Karpas-422 (cell line): ENCODE measurements at regions not wholly inside any gene's neighbourhood (a gene's known extent, or its start where the extent isn't known, plus 50 kb on each side); places are given as distances from the start of the nearest gene placed in this dataset.

ENCODE experiments used
- DNase-seq: peaks from one replicate; pipeline ENCODE4 v3.0.0-alpha.2; 2015
- H2AFZ ChIP-seq: fragments of 200-600 bp; sonication (generic); 2 replicates; pipeline ENCODE4 v1.6.1; 2014; ENCODE audit warnings: antibody characterized with exemption, low read length, mixed read lengths
- H3K27ac ChIP-seq: fragments of 200-600 bp; sonication (generic); 2 replicates; pipeline ENCODE4 v1.5.1; 2014; ENCODE audit warnings: mild to moderate bottlenecking, low read length, moderate library complexity
- H3K27me3 ChIP-seq: fragments of 200-600 bp; sonication (generic); 2 replicates; pipeline ENCODE4 v1.6.1; 2014; ENCODE audit warnings: low read length, mixed read lengths
- H3K36me3 ChIP-seq: fragments of 200-600 bp; sonication (generic); 2 replicates; pipeline ENCODE4 v1.6.1; 2014; ENCODE audit warnings: low read length, mixed read lengths; ENCODE audit not compliant: insufficient read depth
- H3K4me1 ChIP-seq: fragments of 200-600 bp; sonication (generic); 2 replicates; pipeline ENCODE4 v1.6.1; 2014; ENCODE audit warnings: mild to moderate bottlenecking, low read length, mixed read lengths
- H3K4me2 ChIP-seq: fragments of 200-600 bp; sonication (generic); 2 replicates; pipeline ENCODE4 v1.6.1; 2014; ENCODE audit warnings: low read length, low read depth, mild to moderate bottlenecking; ENCODE audit not compliant: poor library complexity, severe bottlenecking
- H3K4me3 ChIP-seq: fragments of 200-600 bp; sonication (generic); 2 replicates; pipeline ENCODE4 v1.5.1; 2014; ENCODE audit warnings: mild to moderate bottlenecking, antibody characterized with exemption, low read length, mixed read lengths
- H3K79me2 ChIP-seq: fragments of 200-600 bp; sonication (generic); 2 replicates; pipeline ENCODE4 v1.6.1; 2014; ENCODE audit warnings: mild to moderate bottlenecking, low read length, mixed read lengths
- H3K9ac ChIP-seq: fragments of 200-600 bp; sonication (generic); 2 replicates; pipeline ENCODE4 v1.6.0; 2014; ENCODE audit warnings: low read length
- H3K9me2 ChIP-seq: fragments of 200-600 bp; sonication (generic), shearing (Covaris generic); replicated peaks from 2 replicates; pipeline ENCODE4 v1.6.0; 2014; ENCODE audit warnings: mild to moderate bottlenecking, low read length, moderate library complexity; ENCODE audit not compliant: insufficient read depth
- H3K9me3 ChIP-seq: fragments of 300-700, 200-600 bp; sonication (generic); 2 replicates; pipeline ENCODE4 v1.6.1; 2014; ENCODE audit warnings: low read length, mixed read lengths
- H4K20me1 ChIP-seq: fragments of 200-600 bp; sonication (generic); 2 replicates; pipeline ENCODE4 v1.6.1; 2014; ENCODE audit warnings: mild to moderate bottlenecking, antibody characterized with exemption, low read length, low read depth; ENCODE audit not compliant: insufficient read depth

DNA sequence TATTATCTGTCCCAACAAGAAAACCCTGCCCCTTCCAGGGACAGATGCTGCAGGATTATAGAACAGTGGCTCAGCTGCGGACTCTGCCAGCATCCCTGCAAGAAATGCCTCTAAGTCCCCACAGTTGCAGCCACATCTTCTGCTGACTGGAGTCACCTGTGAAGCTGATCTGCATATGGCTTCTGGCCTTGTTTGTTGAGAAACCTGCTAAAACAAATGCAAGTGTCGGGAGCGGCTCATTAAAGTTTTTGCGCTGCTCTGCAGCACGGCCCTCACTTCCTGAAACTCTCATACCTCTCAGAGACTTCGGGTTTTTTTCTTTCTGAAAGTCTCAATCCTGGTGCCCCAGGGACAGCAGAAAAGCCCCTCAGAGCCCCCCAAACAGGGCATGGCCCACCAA, 725.0 kb downstream of the UQCRFS1 start:
- no peaks in the 10 kb centered on the region for H3K27me3 ChIP-seq
- no peaks in the 10 kb centered on the region for H3K79me2 ChIP-seq
- H3K27ac ChIP-seq = no peak overlapping the region
- no peak overlapping the region for H3K4me3 ChIP-seq
- H4K20me1 ChIP-seq = no peaks in the 10 kb centered on the region
- H3K9me3 ChIP-seq = no peaks in the 10 kb centered on the region
- no peak overlapping the region for H3K4me2 ChIP-seq
- H2AFZ ChIP-seq = no peak overlapping the region
- no peaks in the 10 kb centered on the region for H3K4me1 ChIP-seq
- H3K36me3 ChIP-seq = no peaks in the 10 kb centered on the region
- no peak for DNase-seq
- H3K9ac ChIP-seq = no peak overlapping the region
- H3K9me2 ChIP-seq = no peaks in the 10 kb centered on the region

DNA sequence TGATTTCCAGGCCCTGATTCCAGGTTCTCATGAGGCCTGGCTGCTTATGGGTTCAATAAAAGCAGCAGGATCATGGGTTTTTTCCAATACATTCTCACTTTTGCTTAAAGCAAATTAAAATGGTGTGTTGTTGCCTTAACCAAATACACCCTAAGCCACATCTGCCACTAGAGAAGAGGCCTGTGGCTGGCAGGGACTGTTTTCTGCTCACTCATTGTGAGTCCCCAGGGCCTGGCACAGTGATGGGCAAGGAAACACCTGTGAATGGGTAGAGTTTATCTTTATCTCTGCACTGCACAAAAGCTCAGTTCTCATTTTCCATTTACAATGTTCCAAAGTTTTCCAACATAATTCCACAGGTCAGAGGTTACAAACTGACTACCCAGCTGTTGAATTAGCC, 726.0 kb downstream of the UQCRFS1 start:
- no peak overlapping the region for H2AFZ ChIP-seq
- H3K4me1 ChIP-seq = no peaks in the 10 kb centered on the region
- no peak overlapping the region for H3K27ac ChIP-seq
- no peaks in the 10 kb centered on the region for H3K9me2 ChIP-seq
- no peak overlapping the region for H3K9ac ChIP-seq
- no peaks in the 10 kb centered on the region for H4K20me1 ChIP-seq
- H3K9me3 ChIP-seq = no peaks in the 10 kb centered on the region
- H3K79me2 ChIP-seq = no peaks in the 10 kb centered on the region
- no peak overlapping the region for H3K4me2 ChIP-seq
- H3K27me3 ChIP-seq = no peaks in the 10 kb centered on the region
- no peak overlapping the region for H3K4me3 ChIP-seq
- no peak for DNase-seq
- H3K36me3 ChIP-seq = no peaks in the 10 kb centered on the region

DNA sequence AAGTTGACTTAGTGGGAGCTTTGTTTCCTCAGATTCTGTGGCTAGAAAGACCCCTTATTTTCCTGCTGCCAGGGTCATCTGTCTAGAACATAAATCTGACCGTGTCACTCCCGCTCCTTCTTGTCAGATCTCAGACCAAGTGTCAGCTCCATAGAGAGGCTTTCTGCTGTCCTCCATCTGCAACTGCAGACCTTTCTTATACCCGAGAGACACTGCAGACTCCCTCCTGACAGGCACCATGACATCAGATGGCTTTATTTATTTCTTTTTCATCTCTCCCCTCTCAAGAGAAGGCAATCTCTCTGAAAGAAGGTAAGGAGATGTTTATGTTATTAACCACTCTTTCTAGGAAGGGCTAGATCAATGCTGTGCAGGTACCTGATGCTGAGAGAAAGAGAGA, 726.5 kb downstream of the UQCRFS1 start:
- Histone ChIP-seq H3K9ac (no peak overlapping the region), H3K9me3 (no peaks in the 10 kb centered on the region), H3K27me3 (no peaks in the 10 kb centered on the region), H3K27ac (no peak overlapping the region), H2AFZ (no peak overlapping the region), H3K9me2 (no peaks in the 10 kb centered on the region), H4K20me1 (no peaks in the 10 kb centered on the region), H3K36me3 (no peaks in the 10 kb centered on the region), H3K4me3 (no peak overlapping the region), H3K4me2 (no peak overlapping the region), H3K79me2 (no peaks in the 10 kb centered on the region), H3K4me1 (no peaks in the 10 kb centered on the region)
- DNase-seq = no peak

DNA sequence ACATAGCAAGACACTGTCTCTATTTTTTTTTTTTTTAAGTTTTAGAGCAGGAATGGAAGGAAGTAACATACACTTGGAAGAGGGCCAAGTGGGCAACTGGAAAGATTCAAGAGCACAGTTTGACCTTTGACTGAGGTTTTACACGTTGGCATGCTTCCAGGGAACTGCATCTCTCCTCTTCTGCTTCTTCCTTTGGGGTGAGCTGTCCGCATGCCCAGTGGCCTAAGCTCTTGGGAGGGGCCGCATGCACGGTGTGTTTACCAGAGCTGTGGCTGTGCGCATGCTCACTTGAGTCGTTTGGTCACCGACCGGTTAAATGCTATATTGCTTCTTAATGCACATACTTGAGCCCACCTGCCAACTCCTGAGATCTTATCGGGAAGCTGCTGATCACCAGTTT, 727.7 kb downstream of the UQCRFS1 start:
- Histone ChIP-seq H3K9ac (no peak overlapping the region), H2AFZ (no peak overlapping the region), H3K4me2 (no peak overlapping the region), H4K20me1 (no peaks in the 10 kb centered on the region), H3K4me3 (no peak overlapping the region), H3K27ac (no peak overlapping the region), H3K79me2 (no peaks in the 10 kb centered on the region), H3K36me3 (no peaks in the 10 kb centered on the region), H3K4me1 (no peaks in the 10 kb centered on the region), H3K9me3 (no peaks in the 10 kb centered on the region), H3K9me2 (no peaks in the 10 kb centered on the region), H3K27me3 (no peaks in the 10 kb centered on the region)
- DNase-seq = no peak

DNA sequence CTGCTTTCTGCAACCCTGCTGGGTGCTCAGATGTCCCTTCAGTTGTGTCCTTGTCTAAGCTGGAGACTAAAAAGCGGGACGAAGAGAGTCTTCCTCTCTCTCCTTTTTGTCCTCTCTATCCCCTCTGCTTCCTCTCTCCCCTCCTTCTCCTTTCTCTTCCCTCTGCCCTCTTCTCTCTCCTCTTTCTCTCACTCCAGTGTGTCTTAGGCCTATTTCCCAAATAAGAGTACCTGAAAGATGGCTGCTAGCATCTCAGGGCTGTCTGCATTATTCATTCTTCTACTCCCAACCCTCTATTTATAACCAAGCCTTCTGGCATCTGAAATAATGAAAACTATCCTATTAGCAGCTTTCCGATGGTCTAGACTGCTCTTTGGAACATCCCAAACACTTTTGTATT, 729.8 kb downstream of the UQCRFS1 start:
- H3K27ac ChIP-seq = no peak overlapping the region
- no peaks in the 10 kb centered on the region for H3K9me3 ChIP-seq
- no peak overlapping the region for H3K9ac ChIP-seq
- no peak overlapping the region for H3K4me3 ChIP-seq
- no peaks in the 10 kb centered on the region for H3K4me1 ChIP-seq
- H3K79me2 ChIP-seq = no peaks in the 10 kb centered on the region
- no peaks in the 10 kb centered on the region for H4K20me1 ChIP-seq
- H2AFZ ChIP-seq = no peak overlapping the region
- H3K27me3 ChIP-seq = no peaks in the 10 kb centered on the region
- no peaks in the 10 kb centered on the region for H3K36me3 ChIP-seq
- no peak overlapping the region for H3K4me2 ChIP-seq
- H3K9me2 ChIP-seq = no peaks in the 10 kb centered on the region
- DNase-seq = no peak

DNA sequence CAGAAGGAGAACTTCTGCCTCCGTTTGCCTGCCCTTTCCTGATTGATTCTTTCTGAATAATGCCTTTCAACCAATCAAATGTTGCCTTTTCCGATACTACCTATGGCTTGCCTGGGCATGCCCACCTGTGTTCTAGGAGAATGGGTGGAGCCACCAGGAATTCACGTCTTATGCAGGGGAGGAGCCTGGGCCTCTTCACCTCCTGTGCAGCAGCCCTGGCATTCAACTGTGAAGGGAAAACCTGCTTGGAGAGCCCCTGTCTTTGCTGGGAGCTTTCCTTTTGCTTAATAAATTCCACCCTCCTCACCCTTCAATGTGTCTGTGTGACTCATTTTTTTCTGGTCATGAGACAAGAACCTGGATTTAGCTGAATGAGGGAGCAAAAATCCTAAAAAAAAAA, 730.7 kb downstream of the UQCRFS1 start:
- H4K20me1 ChIP-seq = no peaks in the 10 kb centered on the region
- H3K4me2 ChIP-seq = no peak overlapping the region
- no peaks in the 10 kb centered on the region for H3K79me2 ChIP-seq
- H3K4me3 ChIP-seq = no peak overlapping the region
- no peak for DNase-seq
- H3K9me3 ChIP-seq = no peaks in the 10 kb centered on the region
- no peaks in the 10 kb centered on the region for H3K9me2 ChIP-seq
- no peaks in the 10 kb centered on the region for H3K27me3 ChIP-seq
- no peaks in the 10 kb centered on the region for H3K4me1 ChIP-seq
- no peak overlapping the region for H3K27ac ChIP-seq
- no peak overlapping the region for H3K9ac ChIP-seq
- H2AFZ ChIP-seq = no peak overlapping the region
- H3K36me3 ChIP-seq = no peaks in the 10 kb centered on the region

DNA sequence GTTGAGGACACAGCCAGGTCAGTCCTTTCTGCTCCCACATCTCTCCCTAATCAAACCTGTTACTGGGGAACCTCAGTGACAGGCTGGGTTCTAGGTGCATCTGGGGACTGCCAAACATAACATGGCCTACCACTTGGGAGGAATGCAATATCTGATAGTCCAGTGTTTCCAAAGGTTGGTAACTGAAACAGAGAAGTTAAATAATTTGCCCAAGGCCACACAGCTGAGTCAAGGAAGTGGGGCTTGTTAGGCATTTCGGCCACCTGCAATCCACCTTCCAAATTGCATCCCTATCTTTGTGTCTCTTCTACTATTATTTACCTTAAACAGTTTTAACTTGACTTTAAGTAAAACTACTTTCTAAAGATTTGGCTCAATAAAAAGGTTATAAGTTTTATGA, 731.3 kb downstream of the UQCRFS1 start:
- Histone ChIP-seq H3K9ac (no peak overlapping the region), H3K9me3 (no peaks in the 10 kb centered on the region), H3K4me1 (no peaks in the 10 kb centered on the region), H3K27ac (no peak overlapping the region), H4K20me1 (no peaks in the 10 kb centered on the region), H2AFZ (no peak overlapping the region), H3K79me2 (no peaks in the 10 kb centered on the region), H3K27me3 (no peaks in the 10 kb centered on the region), H3K36me3 (no peaks in the 10 kb centered on the region), H3K4me2 (no peak overlapping the region), H3K4me3 (no peak overlapping the region), H3K9me2 (no peaks in the 10 kb centered on the region)
- no peak for DNase-seq

DNA sequence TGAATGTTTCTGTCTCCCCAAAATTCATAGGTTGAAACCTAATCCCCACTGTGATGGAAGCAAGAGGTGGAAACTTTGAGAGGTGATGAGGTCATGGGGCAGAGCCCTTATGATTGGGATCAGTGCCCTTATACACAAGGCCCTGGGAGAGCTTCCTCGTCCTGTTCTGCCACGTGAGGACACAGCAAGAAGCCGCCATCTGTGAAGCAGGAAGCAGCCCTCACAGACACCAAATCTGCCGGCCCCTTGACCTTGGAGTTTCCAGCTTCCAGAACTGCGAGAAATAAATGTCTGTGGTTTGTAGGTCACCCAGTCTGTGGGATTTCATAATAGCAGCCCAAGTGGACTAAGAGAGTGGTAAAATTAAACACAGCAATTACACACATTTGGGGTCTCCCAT, 737.4 kb downstream of the UQCRFS1 start:
- DNase-seq = no peak
- no peaks in the 10 kb centered on the region for H3K79me2 ChIP-seq

DNA sequence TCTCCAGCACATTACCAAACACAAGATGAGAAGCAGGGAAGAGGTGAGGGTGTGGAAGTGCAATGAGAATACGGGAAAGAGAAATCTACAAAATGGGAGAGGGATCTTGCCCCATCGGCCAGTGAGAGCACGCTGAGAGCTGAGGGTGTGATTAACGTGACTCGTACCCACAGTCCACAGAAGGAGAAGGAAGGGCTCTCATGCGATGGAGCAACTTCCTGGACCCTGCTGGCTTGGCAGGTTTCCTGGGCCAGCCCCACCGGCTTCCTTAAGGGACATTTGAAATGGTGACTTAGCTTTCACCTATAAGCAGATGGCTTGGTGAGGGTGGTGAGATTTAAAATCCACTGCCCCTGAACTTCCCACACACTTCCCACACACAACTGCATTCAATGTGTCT, 740.1 kb downstream of the UQCRFS1 start:
- no peak for DNase-seq
- H3K79me2 ChIP-seq = no peaks in the 10 kb centered on the region
- H3K4me3 ChIP-seq = no peak overlapping the region

More for the DNA sequence above, 737.4 kb downstream of the UQCRFS1 start:
- H2AFZ ChIP-seq = no peak overlapping the region
- no peaks in the 10 kb centered on the region for H3K36me3 ChIP-seq
- H3K27me3 ChIP-seq = no peaks in the 10 kb centered on the region
- no peak overlapping the region for H3K27ac ChIP-seq
- H3K4me1 ChIP-seq = no peaks in the 10 kb centered on the region
- no peak overlapping the region for H3K9ac ChIP-seq
- H3K9me2 ChIP-seq = no peaks in the 10 kb centered on the region
- H3K4me3 ChIP-seq = no peak overlapping the region
- H3K9me3 ChIP-seq = no peaks in the 10 kb centered on the region
- H4K20me1 ChIP-seq = no peaks in the 10 kb centered on the region
- no peak overlapping the region for H3K4me2 ChIP-seq

More for the DNA sequence above, 740.1 kb downstream of the UQCRFS1 start:
- H3K36me3 ChIP-seq = no peaks in the 10 kb centered on the region
- H3K4me1 ChIP-seq = no peaks in the 10 kb centered on the region
- no peaks in the 10 kb centered on the region for H3K27me3 ChIP-seq
- no peak overlapping the region for H3K4me2 ChIP-seq
- no peaks in the 10 kb centered on the region for H4K20me1 ChIP-seq
- no peaks in the 10 kb centered on the region for H3K9me3 ChIP-seq
- no peaks in the 10 kb centered on the region for H3K9me2 ChIP-seq
- no peak overlapping the region for H3K27ac ChIP-seq
- no peak overlapping the region for H2AFZ ChIP-seq
- no peak overlapping the region for H3K9ac ChIP-seq
